LNCAP (cell line): ENCODE measurements at regions not wholly inside any gene's neighbourhood (a gene's known extent, or its start where the extent isn't known, plus 50 kb on each side); places are given as distances from the start of the nearest gene placed in this dataset.

Experiments
- CTCF ChIP-seq: fragments of 450-650 bp; IDR thresholded peaks from 2 replicates; pipeline ENCODE4 v1.5.1; 2017; ENCODE audit warnings: mild to moderate bottlenecking

DNA sequence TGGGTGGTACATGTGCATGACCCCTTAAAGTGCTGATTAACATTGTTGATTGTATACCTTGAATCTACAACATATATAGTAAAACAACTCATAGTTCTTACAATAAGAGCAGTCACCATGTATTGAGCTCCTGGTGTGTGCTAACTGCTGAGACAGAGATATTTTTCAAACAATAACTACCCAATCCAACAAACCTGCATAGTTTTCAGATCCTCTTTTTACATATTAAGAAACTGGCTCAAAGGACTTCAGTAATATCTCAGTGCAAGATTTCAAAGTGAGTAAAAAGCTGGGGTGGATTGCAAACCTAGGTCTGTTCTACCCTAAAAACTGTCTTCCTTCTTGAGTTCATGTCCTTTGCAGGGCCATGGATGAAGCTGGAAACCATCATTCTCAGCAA, 272.2 kb downstream of the SNX13 start:
- no peak for TF ChIP-seq CTCF

GRCh38 chr7:17669204-17669603, 271.1 kb downstream of the SNX13 start:
- no peak for TF ChIP-seq CTCF

GRCh38 chr7:17671956-17672355, 268.3 kb downstream of the SNX13 start:
- no peak for TF ChIP-seq CTCF

GRCh38 chr7:17672783-17673182, 267.5 kb downstream of the SNX13 start:
- no peak for TF ChIP-seq CTCF

GRCh38 chr7:17674166-17674942, 265.9 kb downstream of the SNX13 start:
- TF ChIP-seq CTCF, result no peak

DNA sequence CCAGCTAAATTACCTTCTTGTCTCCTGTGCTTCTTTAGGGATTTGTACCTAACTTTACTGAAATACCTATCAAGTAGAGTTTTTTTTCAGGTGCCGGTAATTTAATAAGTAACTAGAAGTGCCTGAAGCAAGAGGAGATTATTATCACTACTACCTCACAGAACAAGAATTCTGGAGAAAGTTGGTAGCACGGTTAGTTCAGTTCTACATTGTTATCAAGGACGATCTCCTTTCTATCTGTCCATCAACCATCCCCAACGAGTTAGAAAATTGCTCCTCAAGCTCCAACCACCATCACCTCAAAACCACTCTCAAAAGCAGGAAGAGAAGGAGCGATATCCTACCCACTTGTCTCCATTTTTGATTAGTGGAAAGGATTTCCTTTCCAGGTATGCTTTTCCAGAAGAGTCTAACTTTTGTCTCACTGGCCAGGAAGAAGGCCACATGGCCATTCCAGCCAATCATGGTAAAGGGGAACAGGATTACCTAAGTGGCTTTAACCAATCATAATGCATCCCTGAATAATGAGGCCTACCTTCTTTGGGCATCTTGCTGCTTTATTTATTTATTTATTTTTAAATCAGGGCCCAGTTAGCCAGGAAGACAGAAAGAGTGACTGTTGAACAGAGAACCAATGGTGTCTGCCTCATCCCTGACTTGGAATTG, 265.2 kb downstream of the SNX13 start:
- no peak for TF ChIP-seq CTCF

GRCh38 chr7:17677408-17677807, 262.9 kb downstream of the SNX13 start:
- no peak for TF ChIP-seq CTCF
